G401.6 (cell line): ENCODE measurements at regions not wholly inside any gene's neighbourhood (a gene's known extent, or its start where the extent isn't known, plus 50 kb on each side); places are given as distances from the start of the nearest gene placed in this dataset.
"Not testable (repeated sequence)": the region's sequence is repeated elsewhere in the genome, so short reads cannot be mapped to it uniquely, and the experiment has no call there.

Source experiments
- FAIRE-seq: peaks from 2 replicates; lab custom pipeline; 2012; peaks lifted over from hg19 to GRCh38; lab: Jason Lieb, UNC

GRCh38 chr4:33482773-33483172 is 2761.5 kb downstream of the ARAP2 start:
- no peak for FAIRE-seq

DNA sequence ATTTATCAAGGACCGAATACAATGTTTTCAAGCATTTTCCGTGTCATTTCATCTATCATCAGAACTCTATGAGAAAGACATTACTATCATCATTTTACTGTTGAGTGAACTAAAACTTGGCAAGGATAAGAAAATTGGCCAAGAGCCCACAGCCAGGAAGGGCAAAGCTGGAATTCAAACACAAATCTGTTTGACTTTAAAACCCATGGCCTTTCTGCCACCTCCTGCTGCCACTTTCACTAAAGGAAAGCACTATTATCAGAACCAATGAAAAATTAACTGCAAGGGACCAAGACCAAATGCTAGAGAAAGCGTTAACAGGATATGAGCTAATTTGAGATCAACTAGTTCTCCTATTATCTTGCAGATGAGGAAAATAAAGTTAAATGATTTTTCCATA is 2759.2 kb downstream of the ARAP2 start:
- FAIRE-seq, result no peak

DNA sequence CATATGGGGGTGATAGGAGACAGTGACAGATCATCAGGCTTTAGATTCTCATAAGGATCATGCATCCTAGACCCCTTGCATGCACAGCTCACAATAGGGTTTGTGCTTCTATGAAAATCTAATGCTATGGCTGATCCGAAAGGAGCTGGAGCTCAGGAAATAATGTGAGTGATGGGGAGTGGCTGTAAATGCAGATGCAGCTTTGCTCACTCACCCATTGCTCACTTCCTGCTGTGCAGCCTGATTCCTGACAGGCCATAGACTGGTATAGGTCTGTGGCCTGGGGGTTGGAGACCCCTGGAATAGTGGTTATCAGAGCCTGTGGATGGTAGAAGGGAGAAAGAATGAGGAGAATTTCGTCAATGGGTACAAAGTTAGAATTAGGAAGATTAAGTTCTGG is 2751.1 kb downstream of the ARAP2 start:
- FAIRE-seq, result no peak

- FAIRE-seq, result no peak
Observed at GRCh38 chr4:33494150-33494549, 2750.2 kb downstream of the ARAP2 start.

DNA sequence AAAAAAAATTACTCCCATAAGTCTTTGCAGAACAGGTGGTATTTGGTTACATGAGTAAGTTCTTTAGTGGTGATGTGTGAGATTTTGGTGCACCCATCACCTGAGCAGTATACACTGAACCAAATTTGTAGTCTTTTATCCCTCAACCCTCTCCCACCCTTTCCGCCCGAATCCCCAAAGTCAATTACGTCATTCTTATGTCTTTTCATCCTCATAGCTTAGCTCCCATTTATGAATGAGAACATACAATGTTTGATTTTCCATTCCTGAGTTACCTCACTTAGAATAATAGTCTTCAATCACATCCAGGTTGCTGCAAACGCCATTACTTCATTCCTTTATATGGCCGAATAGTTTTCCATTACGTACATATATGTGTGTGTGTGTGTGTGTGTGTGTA is 2742.7 kb downstream of the ARAP2 start:
- not testable (repeated sequence) for FAIRE-seq

- FAIRE-seq, result no peak
Observed at GRCh38 chr4:33512397-33512796, 2731.9 kb downstream of the ARAP2 start.

DNA sequence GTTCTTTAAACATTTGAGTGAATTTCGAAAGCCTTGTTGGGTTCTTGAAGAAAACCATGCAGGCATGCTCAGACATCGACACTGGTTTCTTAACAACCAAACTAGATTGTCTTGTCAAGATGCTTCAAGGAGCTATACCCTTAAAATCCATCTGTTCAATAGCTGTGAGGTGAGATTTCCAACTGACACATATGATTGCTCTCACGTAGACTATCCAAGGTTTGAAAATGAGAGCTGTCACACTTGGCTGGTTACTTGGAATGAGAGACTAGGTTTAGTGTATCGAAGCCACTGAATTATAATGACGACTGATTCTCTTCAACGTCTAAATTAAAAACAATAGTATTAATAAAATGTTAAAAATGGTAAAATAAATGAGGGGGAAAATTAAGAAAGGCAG is 2725.5 kb downstream of the ARAP2 start:
- no peak for FAIRE-seq

DNA sequence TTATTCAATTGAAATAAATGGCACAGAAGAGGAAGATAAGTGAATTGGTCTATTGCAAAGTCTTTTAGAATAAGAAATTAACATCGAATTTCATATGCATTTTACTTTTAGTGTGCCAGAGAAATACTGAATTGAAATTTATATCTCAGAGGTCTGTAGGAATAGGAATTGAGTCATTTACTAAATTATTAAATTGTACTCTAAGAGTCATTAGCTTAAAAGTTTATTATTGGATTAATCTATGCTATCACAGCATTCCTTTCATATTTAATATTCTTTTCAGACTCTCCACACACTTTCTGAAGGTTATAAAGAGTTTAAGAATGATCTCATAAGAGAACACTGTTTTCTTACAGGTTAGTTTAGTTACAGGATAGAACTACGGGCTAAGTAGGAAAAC is 2711.5 kb downstream of the ARAP2 start:
- no peak for FAIRE-seq

GRCh38 chr4:33536898-33537297 is 2707.4 kb downstream of the ARAP2 start:
- FAIRE-seq, result no peak

- FAIRE-seq, result no peak
Observed at GRCh38 chr4:33537527-33537926, 2706.8 kb downstream of the ARAP2 start.

DNA sequence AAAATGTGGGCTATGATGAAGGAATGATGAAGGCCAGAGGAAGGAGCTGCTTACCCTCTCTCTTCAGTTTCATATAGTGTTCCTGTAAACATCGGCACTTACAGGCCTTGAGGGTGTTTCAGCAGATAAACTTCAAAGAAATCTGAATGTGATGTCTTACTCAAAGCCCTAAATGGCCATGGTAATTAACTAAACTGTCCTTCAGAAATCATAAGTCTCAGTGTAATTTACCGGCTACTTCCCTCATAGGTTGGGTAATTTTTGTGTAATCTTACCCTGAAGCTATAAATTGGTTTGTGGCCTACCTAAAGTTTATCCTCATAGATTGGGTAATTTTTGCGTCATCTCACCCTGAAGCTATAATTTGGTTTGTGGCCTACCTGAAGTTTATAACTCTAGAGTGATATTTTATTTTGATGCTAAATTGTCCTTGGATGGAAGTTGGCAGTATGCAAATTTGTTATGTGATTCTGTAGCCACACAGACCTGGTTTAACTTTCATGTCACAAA is 2700.3 kb downstream of the ARAP2 start:
- FAIRE-seq, result no peak

GRCh38 chr4:33551244-33551643 is 2693.1 kb downstream of the ARAP2 start:
- FAIRE-seq, result no peak

- no peak for FAIRE-seq
Observed at GRCh38 chr4:33561259-33561658, 2683.1 kb downstream of the ARAP2 start.

- no peak for FAIRE-seq
Observed at GRCh38 chr4:33566649-33567048, 2677.7 kb downstream of the ARAP2 start.

DNA sequence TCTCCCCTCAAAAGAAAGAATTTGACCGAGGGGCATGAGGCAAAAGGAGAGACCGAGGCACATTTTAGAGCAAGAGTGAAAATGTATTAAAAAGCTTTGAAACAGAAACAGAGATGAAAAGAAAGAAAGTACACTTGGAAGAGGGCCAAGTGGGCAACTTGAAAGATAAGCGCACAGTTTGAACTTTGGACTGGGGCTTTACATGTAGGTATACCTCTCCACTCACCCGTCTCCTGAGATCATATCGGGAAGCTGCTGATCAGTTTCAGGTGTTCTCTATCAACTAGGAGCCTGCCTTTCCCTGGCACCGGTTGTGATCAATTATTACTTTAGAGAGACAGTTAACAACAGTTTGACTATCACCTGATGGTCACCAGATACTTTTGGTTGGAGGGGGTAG is 2666.5 kb downstream of the ARAP2 start:
- no peak for FAIRE-seq

- FAIRE-seq, result no peak
Observed at GRCh38 chr4:33579951-33580350, 2664.4 kb downstream of the ARAP2 start.

GRCh38 chr4:33592701-33593100 is 2651.6 kb downstream of the ARAP2 start:
- no peak for FAIRE-seq

DNA sequence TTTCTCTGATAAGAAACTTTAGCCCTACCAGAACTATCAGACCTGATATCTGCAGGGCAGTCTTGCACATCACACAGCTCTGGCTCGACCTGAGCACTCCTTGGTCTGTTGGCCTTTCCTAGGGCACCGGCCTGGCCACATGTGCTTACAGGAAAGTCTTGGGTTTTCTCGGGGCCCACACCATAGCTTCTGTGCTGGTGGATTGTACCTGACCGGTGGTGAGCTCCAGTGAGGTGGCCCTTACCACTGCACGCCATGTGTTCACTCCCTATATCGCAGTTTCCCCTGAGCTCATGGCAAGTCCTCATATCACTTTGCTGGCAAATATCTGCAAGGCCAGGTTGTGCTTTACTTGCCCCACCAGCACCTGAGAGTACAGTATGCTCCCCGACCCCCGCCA is 2637.4 kb downstream of the ARAP2 start:
- FAIRE-seq, result no peak

DNA sequence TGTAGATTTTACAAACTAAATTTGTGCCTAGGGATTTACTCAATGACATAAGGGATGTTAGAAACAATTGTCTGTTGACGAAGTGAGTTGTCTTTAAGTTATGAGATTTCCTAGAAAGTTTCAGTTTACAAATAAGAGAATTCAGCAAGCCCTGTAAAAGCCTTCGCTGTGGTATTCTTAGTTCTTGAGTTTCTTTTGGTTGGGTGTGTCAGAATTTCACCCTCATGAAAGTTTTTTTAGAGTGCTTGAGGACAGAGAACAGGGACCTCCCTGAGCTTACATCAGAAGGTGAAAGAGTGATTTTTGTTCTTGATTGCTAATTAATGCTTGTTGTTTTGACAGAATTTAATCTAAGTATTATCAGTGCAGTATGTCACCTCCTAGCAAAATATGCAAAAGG is 2628.2 kb downstream of the ARAP2 start:
- no peak for FAIRE-seq

DNA sequence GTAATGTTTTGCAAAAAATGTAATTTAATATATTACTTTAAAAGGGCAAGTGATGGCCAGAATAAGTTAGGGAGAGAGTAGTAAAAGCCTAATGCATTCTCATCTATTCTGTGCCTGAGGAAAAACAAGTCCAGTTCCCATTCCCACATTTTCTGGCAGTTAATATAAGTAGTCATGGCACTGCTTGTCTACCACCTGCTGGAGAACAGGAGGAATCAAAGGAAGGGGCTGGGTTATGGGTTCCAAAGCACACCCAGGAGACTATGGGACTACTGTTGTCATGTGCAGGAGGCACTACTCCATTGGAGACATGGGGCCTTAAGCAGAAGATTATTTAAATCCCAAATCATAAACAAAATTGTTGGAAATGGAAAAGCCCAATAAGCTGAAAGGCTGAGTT is 2618.6 kb downstream of the ARAP2 start:
- FAIRE-seq, result no peak

DNA sequence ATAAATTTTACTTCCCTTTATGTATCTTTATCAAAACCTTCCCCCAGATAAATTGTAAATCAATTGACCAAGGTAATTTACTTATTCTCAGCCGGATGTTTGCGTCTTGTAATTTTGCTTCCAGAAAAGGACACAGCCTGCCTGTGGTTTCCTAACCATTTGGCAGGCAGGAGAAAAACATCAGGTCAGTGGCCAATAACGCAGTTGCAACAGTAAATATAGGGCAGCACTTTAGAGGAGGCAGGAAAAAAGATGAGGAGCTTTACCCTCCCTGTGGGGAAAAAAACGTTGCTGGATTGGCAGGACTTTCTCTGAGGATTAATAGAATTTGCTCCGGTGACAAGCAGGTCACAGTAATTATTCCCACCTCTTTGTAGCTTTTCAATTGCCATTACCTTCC is 2618.1 kb downstream of the ARAP2 start:
- no peak for FAIRE-seq

DNA sequence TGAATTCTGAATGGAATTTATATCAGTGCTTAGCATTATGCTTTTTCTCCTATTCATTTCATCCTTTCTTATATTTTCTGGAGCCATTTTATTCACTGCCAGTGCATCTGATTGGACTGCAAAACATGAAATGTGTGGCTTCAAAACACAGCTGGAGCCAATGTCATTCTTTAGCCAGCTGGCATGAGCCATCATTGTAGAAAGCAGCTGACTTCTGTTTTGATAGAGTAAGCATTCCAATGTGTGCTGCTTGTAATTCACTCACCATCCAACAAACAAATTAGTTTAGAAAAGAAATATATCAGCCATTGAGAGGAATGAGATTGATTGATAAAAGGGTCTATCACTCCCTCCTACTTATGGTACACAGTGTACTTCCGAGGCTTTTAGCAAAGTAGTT is 2616.0 kb downstream of the ARAP2 start:
- FAIRE-seq, result no peak

DNA sequence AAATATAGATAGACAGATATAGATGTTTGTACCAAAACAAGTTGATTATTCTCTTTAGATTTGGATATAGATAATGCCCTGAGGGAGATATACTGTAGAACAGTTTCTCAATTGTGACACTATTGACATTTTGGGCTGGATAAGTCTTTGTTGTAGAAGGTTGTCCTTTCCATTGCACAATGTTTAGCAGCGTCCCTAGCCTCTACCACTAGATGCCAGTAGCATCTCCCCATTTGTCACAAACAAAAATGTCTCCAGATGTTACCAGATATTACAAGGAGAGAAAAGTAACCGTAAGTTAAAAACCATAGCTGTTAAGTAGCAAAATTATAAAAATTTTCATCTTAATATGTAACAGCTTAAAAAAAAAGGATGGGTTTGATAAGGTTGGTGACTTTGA is 2595.3 kb downstream of the ARAP2 start:
- FAIRE-seq, result no peak

GRCh38 chr4:33649471-33649870 is 2594.8 kb downstream of the ARAP2 start:
- no peak for FAIRE-seq

DNA sequence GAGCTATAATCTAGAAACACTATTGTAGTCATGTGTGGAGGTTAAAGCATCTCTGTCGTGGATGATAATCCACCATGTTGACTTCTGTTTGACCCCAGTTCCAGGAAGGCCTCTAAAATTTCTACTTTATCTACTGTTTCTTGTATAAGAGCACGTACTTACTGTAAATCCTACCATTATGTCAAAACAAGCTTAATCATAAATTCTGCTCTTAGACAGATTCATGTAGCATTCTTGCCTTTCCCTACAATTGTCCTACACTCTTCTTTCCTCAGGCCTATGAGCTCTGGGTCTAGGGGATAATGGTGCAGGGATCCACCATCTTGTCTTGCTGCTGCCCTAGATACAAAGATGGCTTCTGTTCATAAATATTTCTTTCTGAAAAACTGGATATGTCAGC is 2594.3 kb downstream of the ARAP2 start:
- no peak for FAIRE-seq
